Effector memory CD4-positive, alpha-beta T cell (primary cell): ENCODE measurements at regions not wholly inside any gene's neighbourhood (a gene's known extent, or its start where the extent isn't known, plus 50 kb on each side); places are given as distances from the start of the nearest gene placed in this dataset.

Experiments
- DNase-seq, 3 donors: peaks; one replicate each; pipeline ENCODE4 v3.0.0-alpha.2; 2020
- H3K27ac ChIP-seq: 2 replicates; pipeline ENCODE4 v1.7.0; 2013; ENCODE audit warnings: mild to moderate bottlenecking, low read length, moderate library complexity; ENCODE audit not compliant: insufficient read depth, poor library complexity, severe bottlenecking
- H3K27me3 ChIP-seq: replicated peaks from 2 replicates; pipeline ENCODE4 v1.7.0; 2013; ENCODE audit warnings: mild to moderate bottlenecking, low read length; ENCODE audit not compliant: insufficient read depth, control insufficient read depth, poor library complexity, severe bottlenecking
- H3K36me3 ChIP-seq: 2 replicates; pipeline ENCODE4 v1.7.0; 2013; ENCODE audit warnings: mild to moderate bottlenecking, low read length, moderate library complexity; ENCODE audit not compliant: control insufficient read depth, insufficient read depth
- H3K4me1 ChIP-seq: 2 replicates; pipeline ENCODE4 v1.7.0; 2013; ENCODE audit warnings: low read length, mild to moderate bottlenecking; ENCODE audit not compliant: control insufficient read depth, insufficient read depth, poor library complexity, severe bottlenecking
- H3K4me3 ChIP-seq: 2 replicates; pipeline ENCODE4 v1.7.0; 2013; ENCODE audit warnings: low read length, low read depth, mild to moderate bottlenecking; ENCODE audit not compliant: insufficient read depth, poor library complexity, severe bottlenecking
- H3K9me3 ChIP-seq: 2 replicates; pipeline ENCODE4 v1.7.0; 2013; ENCODE audit warnings: mild to moderate bottlenecking, low read length, moderate library complexity; ENCODE audit not compliant: control insufficient read depth

GRCh38 chr9:8205576-8205975 is 406.0 kb upstream of the DMAC1 start:
- Histone ChIP-seq H3K27ac (no peak overlapping the region), H3K9me3 (no peaks in the 10 kb centered on the region), H3K4me1 (no peaks in the 10 kb centered on the region), H3K4me3 (no peak overlapping the region), H3K27me3 (no peaks in the 10 kb centered on the region), H3K36me3 (no peaks in the 10 kb centered on the region)
- no peak for DNase-seq

- H3K27me3 ChIP-seq = no peaks in the 10 kb centered on the region
- no peaks in the 10 kb centered on the region for H3K9me3 ChIP-seq
- no peaks in the 10 kb centered on the region for H3K4me1 ChIP-seq
- DNase-seq = no peak
- no peak overlapping the region for H3K4me3 ChIP-seq
- no peaks in the 10 kb centered on the region for H3K36me3 ChIP-seq
- H3K27ac ChIP-seq = no peak overlapping the region
Observed at GRCh38 chr9:8189881-8190280, 390.3 kb upstream of the DMAC1 start.

- Histone ChIP-seq H3K27ac (no peak overlapping the region), H3K36me3 (no peaks in the 10 kb centered on the region), H3K9me3 (no peaks in the 10 kb centered on the region), H3K27me3 (no peaks in the 10 kb centered on the region), H3K4me3 (no peak overlapping the region), H3K4me1 (no peaks in the 10 kb centered on the region)
- DNase-seq = no peak
Observed at GRCh38 chr9:8188723-8189407, 389.3 kb upstream of the DMAC1 start.

GRCh38 chr9:8186560-8186959 is 387.0 kb upstream of the DMAC1 start:
- DNase-seq = no peak
- H3K9me3 ChIP-seq = no peaks in the 10 kb centered on the region
- no peaks in the 10 kb centered on the region for H3K4me1 ChIP-seq
- H3K4me3 ChIP-seq = no peak overlapping the region
- H3K27me3 ChIP-seq = no peaks in the 10 kb centered on the region
- H3K36me3 ChIP-seq = no peaks in the 10 kb centered on the region
- no peak overlapping the region for H3K27ac ChIP-seq

- Histone ChIP-seq H3K4me3 (no peak overlapping the region), H3K27me3 (no peaks in the 10 kb centered on the region), H3K9me3 (no peaks in the 10 kb centered on the region), H3K4me1 (no peaks in the 10 kb centered on the region), H3K36me3 (no peaks in the 10 kb centered on the region), H3K27ac (no peak overlapping the region)
- no peak for DNase-seq
Observed at GRCh38 chr9:8183618-8184017, 384.0 kb upstream of the DMAC1 start.

- no peak overlapping the region for H3K27ac ChIP-seq
- no peaks in the 10 kb centered on the region for H3K9me3 ChIP-seq
- no peaks in the 10 kb centered on the region for H3K27me3 ChIP-seq
- H3K4me3 ChIP-seq = no peak overlapping the region
- H3K36me3 ChIP-seq = no peaks in the 10 kb centered on the region
- no peaks in the 10 kb centered on the region for H3K4me1 ChIP-seq
- DNase-seq = no peak
Observed at GRCh38 chr9:8179381-8180053, 379.9 kb upstream of the DMAC1 start.

- no peak for DNase-seq
- no peak overlapping the region for H3K4me3 ChIP-seq
- H3K27me3 ChIP-seq = no peaks in the 10 kb centered on the region
- H3K36me3 ChIP-seq = no peaks in the 10 kb centered on the region
- H3K4me1 ChIP-seq = no peaks in the 10 kb centered on the region
- H3K27ac ChIP-seq = no peak overlapping the region
- no peaks in the 10 kb centered on the region for H3K9me3 ChIP-seq
Observed at GRCh38 chr9:8172000-8172399, 372.4 kb upstream of the DMAC1 start.

- DNase-seq = no peak
- Histone ChIP-seq H3K4me1 (no peaks in the 10 kb centered on the region), H3K27ac (no peak overlapping the region), H3K27me3 (no peaks in the 10 kb centered on the region), H3K9me3 (no peaks in the 10 kb centered on the region), H3K4me3 (no peak overlapping the region), H3K36me3 (no peaks in the 10 kb centered on the region)
Observed at GRCh38 chr9:8168916-8169438, 369.4 kb upstream of the DMAC1 start.

GRCh38 chr9:8160787-8161186 is 361.2 kb upstream of the DMAC1 start:
- DNase-seq = no peak
- Histone ChIP-seq H3K4me3 (no peak overlapping the region), H3K36me3 (no peaks in the 10 kb centered on the region), H3K4me1 (no peaks in the 10 kb centered on the region), H3K9me3 (no peaks in the 10 kb centered on the region), H3K27ac (no peak overlapping the region), H3K27me3 (no peaks in the 10 kb centered on the region)

- Histone ChIP-seq H3K9me3 (no peaks in the 10 kb centered on the region), H3K27ac (no peak overlapping the region), H3K4me1 (no peaks in the 10 kb centered on the region), H3K4me3 (no peak overlapping the region), H3K36me3 (no peaks in the 10 kb centered on the region), H3K27me3 (no peaks in the 10 kb centered on the region)
- DNase-seq = no peak
Observed at GRCh38 chr9:8158574-8158973, 359.0 kb upstream of the DMAC1 start.
